GM23338 (cell line): ENCODE measurements at regions not wholly inside any gene's neighbourhood (a gene's known extent, or its start where the extent isn't known, plus 50 kb on each side); places are given as distances from the start of the nearest gene placed in this dataset.

Source experiments
- ATAC-seq: fragments of 200-7000 bp; cut with Tn5 transposase; 3 replicates; pipeline ENCODE4 v1.9.1; 2020
- DNase-seq: peaks from one replicate; pipeline ENCODE4 v3.0.0-alpha.2; 2015; ENCODE audit warnings: low spot score
- H2AFZ ChIP-seq: fragments of 200-600 bp; sonication (generic); 2 replicates; pipeline ENCODE4 v1.8.0; 2016; ENCODE audit warnings: antibody characterized with exemption, mild to moderate bottlenecking, moderate library complexity
- H3F3A ChIP-seq: fragments of 200-600 bp; sonication (generic); replicated peaks from 2 replicates; pipeline ENCODE4 v1.8.0; 2017; ENCODE audit warnings: antibody characterized with exemption, mixed run types, low read depth
- H3K27ac ChIP-seq: fragments of 200-600 bp; sonication (generic); 2 replicates; pipeline ENCODE4 v1.6.1; 2016; ENCODE audit warnings: low read depth
- H3K27me3 ChIP-seq: fragments of 200-600 bp; sonication (generic); 2 replicates; pipeline ENCODE4 v1.8.0; 2016; ENCODE audit warnings: mild to moderate bottlenecking, mixed run types, moderate library complexity; ENCODE audit not compliant: insufficient read depth
- H3K36me3 ChIP-seq: fragments of 200-600 bp; sonication (generic); 2 replicates; pipeline ENCODE4 v1.8.0; 2016; ENCODE audit warnings: mild to moderate bottlenecking; ENCODE audit not compliant: insufficient read depth
- H3K4me1 ChIP-seq: fragments of 200-600 bp; sonication (generic); 2 replicates; pipeline ENCODE4 v1.8.0; 2016; ENCODE audit warnings: mild to moderate bottlenecking, moderate library complexity; ENCODE audit not compliant: insufficient read depth
- H3K4me2 ChIP-seq: fragments of 200-600 bp; sonication (generic); 2 replicates; pipeline ENCODE4 v1.7.1; 2017; ENCODE audit warnings: mixed run types
- H3K4me3 ChIP-seq: fragments of 200-600 bp; sonication (generic); 2 replicates; pipeline ENCODE4 v1.6.1; 2016; ENCODE audit warnings: mixed run types
- H3K79me2 ChIP-seq: fragments of 200-600 bp; sonication (generic); replicated peaks from 2 replicates; pipeline ENCODE4 v1.8.0; 2017; ENCODE audit warnings: mild to moderate bottlenecking; ENCODE audit not compliant: insufficient read depth
- H3K9me2 ChIP-seq: fragments of 200-600 bp; sonication (generic); 2 replicates; pipeline ENCODE4 v1.8.0; 2017; ENCODE audit not compliant: insufficient read depth
- H4K20me1 ChIP-seq: fragments of 200-600 bp; sonication (generic); replicated peaks from 2 replicates; pipeline ENCODE4 v1.8.0; 2017; ENCODE audit warnings: mild to moderate bottlenecking; ENCODE audit not compliant: insufficient read depth
- H3K27ac Mint-ChIP-seq: 2 replicates; pipeline ENCODE4 v1.8.0; 2020; ENCODE audit warnings: inconsistent platforms, mild to moderate bottlenecking, moderate library complexity, mixed read lengths
- H3K27me3 Mint-ChIP-seq: 3 replicates; pipeline ENCODE4 v1.8.0; 2022; ENCODE audit warnings: low read depth, mild to moderate bottlenecking, moderate library complexity, mixed read lengths, inconsistent platforms; ENCODE audit not compliant: insufficient read depth, poor library complexity
- H3K36me3 Mint-ChIP-seq: 3 replicates; pipeline ENCODE4 v1.8.0; 2021; ENCODE audit warnings: low read depth, mild to moderate bottlenecking, inconsistent platforms, moderate library complexity, mixed read lengths
- H3K4me1 Mint-ChIP-seq: 3 replicates; pipeline ENCODE4 v1.8.0; 2020; ENCODE audit warnings: mild to moderate bottlenecking, inconsistent platforms, mixed read lengths
- H3K4me3 Mint-ChIP-seq: 3 replicates; pipeline ENCODE4 v1.8.0; 2021; ENCODE audit warnings: moderate library complexity, mild to moderate bottlenecking, inconsistent platforms, mixed read lengths
- H3K9me3 Mint-ChIP-seq: 3 replicates; pipeline ENCODE4 v1.8.0; 2020; ENCODE audit warnings: moderate library complexity, mild to moderate bottlenecking, inconsistent platforms, mixed read lengths
- EZH2 ChIP-seq: fragments of 200-600 bp; sonication (generic); IDR thresholded peaks from one replicate; pipeline ENCODE4 v1.8.0; 2017; ENCODE audit warnings: antibody characterized with exemption, mild to moderate bottlenecking, low read depth; ENCODE audit not compliant: unreplicated experiment
- JUNB ChIP-seq: IDR thresholded peaks from one replicate; pipeline ENCODE4 v1.6.1; 2016; ENCODE audit warnings: antibody characterized with exemption; ENCODE audit not compliant: unreplicated experiment
- NANOG ChIP-seq: IDR thresholded peaks from 2 replicates; pipeline ENCODE4 v1.6.1; 2016; ENCODE audit warnings: antibody characterized with exemption, borderline replicate concordance
- POLR2AphosphoS5 ChIP-seq: IDR thresholded peaks from 2 replicates; pipeline ENCODE4 v1.6.1; 2016; ENCODE audit warnings: antibody characterized with exemption, low read depth
- ZNF114 ChIP-seq: fragments of 250-450 bp; sonication (Bioruptor Pico); IDR thresholded peaks from 2 replicates; pipeline ENCODE4 v1.5.0; 2020; ENCODE audit warnings: mild to moderate bottlenecking, moderate library complexity
- ZNF331 ChIP-seq: fragments of 250-450 bp; sonication (Bioruptor Pico); IDR thresholded peaks from 2 replicates; pipeline ENCODE4 v1.5.0; 2020; ENCODE audit warnings: low read depth, mild to moderate bottlenecking, moderate library complexity
- ZNF462 ChIP-seq: fragments of 250-450 bp; sonication (Bioruptor Pico); IDR thresholded peaks from 2 replicates; pipeline ENCODE4 v1.5.0; 2020; ENCODE audit warnings: mild to moderate bottlenecking, moderate library complexity

GRCh38 chr5:58018016-58018415, 441.9 kb downstream of the PLK2 start:
- Mint-ChIP-seq H3K4me1 (peaks cover 7% of the 10 kb centered on the region; the same call in 1 of the 3 replicates), H3K27ac (no peak overlapping the region), H3K9me3 (no peaks in the 10 kb centered on the region), H3K4me3 (no peak overlapping the region), H3K36me3 (no peaks in the 10 kb centered on the region), H3K27me3 (no peaks in the 10 kb centered on the region)
- Histone ChIP-seq H3K4me3 (no peak overlapping the region), H3F3A (no peaks in the 10 kb centered on the region), H4K20me1 (no peaks in the 10 kb centered on the region), H3K27ac (no peak overlapping the region), H3K4me1 (no peaks in the 10 kb centered on the region), H3K79me2 (no peaks in the 10 kb centered on the region), H3K4me2 (no peak overlapping the region), H3K36me3 (no peaks in the 10 kb centered on the region), H3K27me3 (no peaks in the 10 kb centered on the region), H2AFZ (no peak overlapping the region), H3K9me2 (no peaks in the 10 kb centered on the region)
- no peak for ATAC-seq
- no peak for DNase-seq
- TF ChIP-seq EZH2 = no peak
- TF ChIP-seq ZNF462 (CRISPR knock-in tag) = no peak

GRCh38 chr5:58016877-58017276, 443.0 kb downstream of the PLK2 start:
- Histone ChIP-seq H3F3A (no peaks in the 10 kb centered on the region), H3K9me2 (no peaks in the 10 kb centered on the region), H3K4me3 (no peak overlapping the region), H3K27ac (no peak overlapping the region), H2AFZ (no peak overlapping the region), H3K36me3 (no peaks in the 10 kb centered on the region), H3K4me2 (no peak overlapping the region), H4K20me1 (no peaks in the 10 kb centered on the region), H3K79me2 (no peaks in the 10 kb centered on the region), H3K27me3 (no peaks in the 10 kb centered on the region), H3K4me1 (no peaks in the 10 kb centered on the region)
- Mint-ChIP-seq H3K4me1 (peaks cover 7% of the 10 kb centered on the region; the same call in 1 of the 3 replicates), H3K36me3 (no peaks in the 10 kb centered on the region), H3K9me3 (no peaks in the 10 kb centered on the region), H3K27ac (no peak overlapping the region), H3K4me3 (no peak overlapping the region), H3K27me3 (no peaks in the 10 kb centered on the region)
- DNase-seq (no peak), ATAC-seq (no peak)
- TF ChIP-seq ZNF462 (CRISPR knock-in tag) (no peak), ZNF114 (CRISPR knock-in tag) (no peak), ZNF331 (CRISPR knock-in tag) (no peak), EZH2 (no peak), JUNB (no peak), POLR2AphosphoS5 (no peak), NANOG (no peak)
